ENCODE measurements at regions not wholly inside any gene's neighbourhood (a gene's known extent, or its start where the extent isn't known, plus 50 kb on each side); places are given as distances from the start of the nearest gene placed in this dataset.

- Histone ChIP-seq H3K4me1 (no peaks in the 10 kb centered on the region), H3K9me3 (peaks cover 0 to under 1% (median 0%) of the 10 kb centered on the region in 11 donors), H3K27ac (no peak overlapping the region), H3K36me3 (no peaks in the 10 kb centered on the region), H3K4me3 (no peak overlapping the region), H3K27me3 (peaks cover 0 to 10% (median 0%) of the 10 kb centered on the region in 7 donors)
- ATAC-seq (no peak), DNase-seq (no peak)
- WGBS, 2 donors, result 25 to 28% methylated on average over 5 of the region's 5 CpGs
- no peak for TF ChIP-seq CTCF (IDR thresholded peaks at IDR 0.05)
- intact Hi-C loops (cut with DNase I), result no loop called here
Measured at GRCh38 chr5:51518607-51519006, 135.4 kb downstream of the ISL1 start.

GRCh38 chr5:51521583-51521982 lies 138.3 kb downstream of the ISL1 start:
- H3K27ac ChIP-seq, result no peak overlapping the region
- H3K9me3 ChIP-seq, result no peaks in the 10 kb centered on the region
- DNase-seq (no peak), ATAC-seq (no peak)
- H3K27me3 ChIP-seq, result peaks cover 0 to 10% (median 0%) of the 10 kb centered on the region in 7 donors
- no peak overlapping the region for H3K4me3 ChIP-seq
- intact Hi-C loops (cut with DNase I), result no loop called here
- no peaks in the 10 kb centered on the region for H3K36me3 ChIP-seq
- H3K4me1 ChIP-seq, result no peaks in the 10 kb centered on the region
- no peak for TF ChIP-seq CTCF (IDR thresholded peaks at IDR 0.05)
- WGBS, 2 donors, result 80 to 82% methylated on average over 5 of the region's 5 CpGs

- 93 to 96% methylated on average over 2 of the region's 2 CpGs for WGBS, 2 donors
- ATAC-seq (no peak), DNase-seq (no peak)
- Histone ChIP-seq H3K27ac (no peak overlapping the region), H3K9me3 (peaks cover 0 to 33% (median 3%) of the 10 kb centered on the region in 11 donors), H3K36me3 (no peaks in the 10 kb centered on the region), H3K4me3 (no peak overlapping the region), H3K27me3 (no peaks in the 10 kb centered on the region), H3K4me1 (no peaks in the 10 kb centered on the region)
- intact Hi-C loops (cut with DNase I), result no loop called here
- no peak for TF ChIP-seq CTCF (IDR thresholded peaks at IDR 0.05)
Measured at GRCh38 chr5:51539232-51539631, 156.0 kb downstream of the ISL1 start.

GRCh38 chr5:51544031-51544785 lies 161.0 kb downstream of the ISL1 start:
- Histone ChIP-seq H3K36me3 (no peaks in the 10 kb centered on the region), H3K27ac (no peak overlapping the region), H3K4me3 (no peak overlapping the region), H3K27me3 (no peaks in the 10 kb centered on the region), H3K9me3 (peaks cover 0 to 9% (median 0%) of the 10 kb centered on the region in 11 donors), H3K4me1 (no peaks in the 10 kb centered on the region)
- intact Hi-C loops (cut with DNase I), result no loop called here
- no peak for TF ChIP-seq CTCF (IDR thresholded peaks at IDR 0.05)
- ATAC-seq (no peak), DNase-seq (no peak)
- 46 to 53% methylated on average over 2 of the region's 2 CpGs for WGBS, 2 donors

All from heart right ventricle (tissue), 16 donors.